ENCODE measurements at regions not wholly inside any gene's neighbourhood (a gene's known extent, or its start where the extent isn't known, plus 50 kb on each side); places are given as distances from the start of the nearest gene placed in this dataset.
A peak's percentile ranks its signal among the peaks of the same experiment; 100 is the strongest.

DNA sequence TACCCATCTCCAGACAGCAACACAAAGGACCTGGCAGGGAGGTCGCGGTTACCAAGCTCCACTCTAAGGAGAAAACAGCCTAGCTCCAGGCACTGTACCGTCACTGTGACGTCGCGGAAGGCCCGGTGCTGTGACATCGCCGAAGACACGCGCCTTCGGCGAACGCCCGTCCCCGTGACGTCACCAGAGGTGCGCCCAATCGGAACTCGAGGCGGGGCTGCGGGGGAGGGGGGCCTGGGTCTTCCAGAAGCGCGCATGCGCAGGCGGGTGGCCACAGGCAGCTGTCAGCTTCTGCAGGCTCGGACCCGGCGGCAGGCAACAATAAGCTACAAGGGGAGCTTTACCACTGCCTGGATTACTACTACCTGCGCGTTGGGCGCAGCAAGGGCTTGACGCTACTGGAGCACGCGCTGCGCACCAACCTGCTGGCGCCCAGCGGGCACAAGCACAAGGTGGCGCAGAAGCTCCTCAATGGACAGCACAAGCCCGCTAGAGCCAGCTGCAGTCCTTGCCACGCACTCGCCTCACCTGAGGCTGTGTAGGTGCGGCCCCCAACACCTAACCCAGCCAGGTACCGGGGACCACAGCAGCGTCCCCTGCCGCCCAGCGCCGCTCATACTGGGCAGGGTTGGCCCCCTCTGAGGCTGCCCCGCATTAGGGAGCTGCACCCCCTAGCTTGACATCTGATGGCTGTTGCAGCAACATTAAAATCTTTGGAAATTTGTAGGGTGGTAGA, 208.4 kb downstream of the TPST1 start:
- H3K4me3 ChIP-seq (ENCODE audit: low read depth, low read length) = peak overlapping the region; percentile 58
- TF ChIP-seq, protein P1, sequence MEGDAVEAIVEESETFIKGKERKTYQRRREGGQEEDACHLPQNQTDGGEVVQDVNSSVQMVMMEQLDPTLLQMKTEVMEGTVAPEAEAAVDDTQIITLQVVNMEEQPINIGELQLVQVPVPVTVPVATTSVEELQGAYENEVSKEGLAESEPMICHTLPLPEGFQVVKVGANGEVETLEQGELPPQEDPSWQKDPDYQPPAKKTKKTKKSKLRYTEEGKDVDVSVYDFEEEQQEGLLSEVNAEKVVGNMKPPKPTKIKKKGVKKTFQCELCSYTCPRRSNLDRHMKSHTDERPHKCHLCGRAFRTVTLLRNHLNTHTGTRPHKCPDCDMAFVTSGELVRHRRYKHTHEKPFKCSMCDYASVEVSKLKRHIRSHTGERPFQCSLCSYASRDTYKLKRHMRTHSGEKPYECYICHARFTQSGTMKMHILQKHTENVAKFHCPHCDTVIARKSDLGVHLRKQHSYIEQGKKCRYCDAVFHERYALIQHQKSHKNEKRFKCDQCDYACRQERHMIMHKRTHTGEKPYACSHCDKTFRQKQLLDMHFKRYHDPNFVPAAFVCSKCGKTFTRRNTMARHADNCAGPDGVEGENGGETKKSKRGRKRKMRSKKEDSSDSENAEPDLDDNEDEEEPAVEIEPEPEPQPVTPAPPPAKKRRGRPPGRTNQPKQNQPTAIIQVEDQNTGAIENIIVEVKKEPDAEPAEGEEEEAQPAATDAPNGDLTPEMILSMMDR (IDR thresholded peaks at IDR 0.05; ENCODE audit: borderline replicate concordance, insufficient read depth, low read depth, low read length) = peak; percentile 60

DNA sequence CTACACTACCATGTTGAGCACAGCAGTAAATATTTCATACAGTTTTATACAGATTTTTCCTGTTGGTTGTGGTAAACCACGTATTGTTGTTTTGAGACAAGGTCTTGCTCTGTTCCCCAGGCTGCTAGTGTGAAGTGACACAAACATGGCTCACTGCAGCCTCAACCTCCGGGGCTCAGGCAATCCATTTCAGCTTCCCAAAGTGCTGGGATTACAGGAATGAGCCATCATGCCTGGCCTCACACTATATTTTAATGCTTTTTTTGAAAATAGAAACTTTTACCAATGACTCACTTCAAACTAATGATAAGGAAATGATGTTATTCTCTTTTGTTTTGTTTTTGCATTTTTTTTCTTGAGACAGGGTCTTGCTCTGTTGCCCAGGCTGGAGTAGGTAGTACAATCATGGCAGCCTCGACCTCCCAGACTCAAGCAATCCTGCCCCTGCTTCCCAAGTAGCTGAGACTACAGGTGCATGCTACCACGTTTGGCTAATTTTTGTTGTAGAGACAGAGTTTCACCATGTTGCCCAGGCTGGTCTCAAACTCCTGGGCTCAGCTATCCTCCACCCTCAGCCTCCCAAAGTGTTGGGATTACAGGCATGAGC, 210.6 kb downstream of the TPST1 start:
- TF ChIP-seq, protein P1 (IDR thresholded peaks at IDR 0.05; ENCODE audit: borderline replicate concordance, insufficient read depth, low read depth, low read length) = no peak
- H3K4me3 ChIP-seq (ENCODE audit: low read depth, low read length) = no peak overlapping the region

DNA sequence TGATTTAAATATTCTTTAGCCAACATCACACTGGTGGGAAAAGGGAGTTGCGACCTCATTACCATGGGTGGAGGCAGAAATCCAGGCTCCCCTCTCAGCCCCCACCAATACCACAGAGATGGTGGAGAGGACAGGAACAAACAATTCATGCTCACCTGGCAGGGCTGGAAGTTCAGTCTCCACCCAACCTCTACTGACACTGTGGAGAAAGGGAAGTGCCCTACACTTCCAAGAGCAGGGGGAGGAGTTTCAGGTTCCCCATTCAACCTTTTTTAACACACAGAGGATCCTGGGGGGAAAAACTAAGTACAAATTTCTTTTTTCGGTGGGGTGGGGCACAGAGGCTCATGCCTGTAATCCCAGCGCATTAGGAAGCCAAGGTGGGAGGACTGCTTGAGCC, 210.1 kb upstream of the KCTD7 start:
- TF ChIP-seq, protein P1 (IDR thresholded peaks at IDR 0.05; ENCODE audit: borderline replicate concordance, insufficient read depth, low read depth, low read length) = no peak
- no peak overlapping the region for H3K4me3 ChIP-seq (ENCODE audit: low read depth, low read length)

DNA sequence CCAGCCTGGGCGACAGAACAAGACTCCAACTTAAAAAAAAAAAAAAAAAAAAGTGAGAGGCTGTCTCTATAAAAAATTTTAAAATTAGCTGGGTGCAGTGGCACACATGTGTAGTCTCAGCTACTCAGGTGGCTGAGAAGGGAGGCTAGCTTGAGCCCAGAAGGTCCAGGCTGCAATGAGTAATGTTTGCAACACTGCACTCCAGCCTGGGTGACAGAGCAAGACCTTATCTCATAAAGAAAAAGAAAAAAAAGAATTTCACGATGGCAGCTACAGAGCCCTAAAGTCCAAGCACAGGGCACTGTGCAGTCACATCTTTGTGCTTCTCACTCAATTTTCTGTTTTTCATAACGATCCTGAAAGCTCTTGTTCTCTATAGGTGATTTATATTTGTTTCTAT, 209.5 kb upstream of the KCTD7 start:
- TF ChIP-seq, protein P1 (IDR thresholded peaks at IDR 0.05; ENCODE audit: borderline replicate concordance, insufficient read depth, low read depth, low read length) = no peak
- H3K4me3 ChIP-seq (ENCODE audit: low read depth, low read length) = no peak overlapping the region

DNA sequence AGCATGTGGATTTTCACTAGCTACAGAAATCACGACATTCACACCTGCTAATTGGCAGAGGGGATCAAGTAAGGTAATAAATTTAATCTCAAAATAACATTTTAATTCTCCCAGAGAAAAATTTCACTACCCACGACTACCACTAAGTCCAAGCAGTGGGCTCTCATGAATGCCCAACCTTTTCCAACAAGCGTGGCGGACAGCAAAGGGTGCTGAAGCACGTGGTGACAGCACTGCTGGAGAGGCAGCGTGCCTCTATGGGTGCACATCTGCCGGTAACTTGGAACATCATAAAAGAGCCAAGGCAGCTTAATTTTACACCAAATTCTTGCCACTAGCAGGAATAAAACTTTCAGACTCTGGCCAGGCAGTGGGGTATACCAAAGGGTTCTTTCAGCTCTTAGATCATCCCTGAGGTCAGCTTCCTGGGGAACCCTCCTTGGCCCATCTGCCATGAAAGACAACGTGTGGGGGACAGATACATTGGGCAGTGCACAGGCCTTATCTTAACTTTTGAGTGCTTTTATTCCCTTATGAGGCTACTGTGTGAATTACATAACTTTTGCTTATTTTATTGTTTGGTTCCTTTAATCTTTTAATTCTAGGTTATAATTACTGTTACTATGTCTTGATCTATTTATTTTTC, 206.7 kb upstream of the KCTD7 start:
- TF ChIP-seq, protein P1 (IDR thresholded peaks at IDR 0.05; ENCODE audit: borderline replicate concordance, insufficient read depth, low read depth, low read length) = no peak

DNA sequence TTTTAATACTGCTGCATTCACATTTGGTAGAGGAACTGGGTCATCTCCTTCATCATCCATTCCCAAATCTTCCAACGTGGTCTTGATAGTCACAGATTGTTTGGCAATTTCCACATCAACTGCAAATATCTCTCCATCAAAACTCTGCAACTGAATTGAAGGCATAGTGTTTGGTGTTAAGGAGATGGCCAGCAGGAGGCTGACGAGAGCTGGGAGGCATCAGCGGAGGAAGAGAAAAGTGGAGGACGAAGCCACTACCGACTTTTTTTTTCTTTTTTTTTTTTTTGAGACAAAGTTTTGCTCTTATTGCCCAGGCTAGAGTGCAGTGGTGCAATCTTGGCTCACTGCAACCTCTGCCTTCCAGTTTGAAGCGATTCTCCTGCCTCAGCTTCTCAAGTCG, 205.0 kb upstream of the KCTD7 start:
- TF ChIP-seq, protein P1 (IDR thresholded peaks at IDR 0.05; ENCODE audit: borderline replicate concordance, insufficient read depth, low read depth, low read length) = no peak

More for the DNA sequence above, 206.7 kb upstream of the KCTD7 start:
- H3K4me3 ChIP-seq (ENCODE audit: low read depth, low read length) = no peak overlapping the region

More for the DNA sequence above, 205.0 kb upstream of the KCTD7 start:
- no peak overlapping the region for H3K4me3 ChIP-seq (ENCODE audit: low read depth, low read length)

All from GM12875 (cell line).